Upper lobe of right lung (tissue), 1 donor: ENCODE measurements at regions not wholly inside any gene's neighbourhood (a gene's known extent, or its start where the extent isn't known, plus 50 kb on each side); places are given as distances from the start of the nearest gene placed in this dataset.

Source experiments
- ATAC-seq: fragments of 200-7000 bp; cut with Tn5 transposase; one replicate; pipeline ENCODE4 v1.9.1; 2020; ENCODE audit warnings: mild to moderate bottlenecking, moderate library complexity
- DNase-seq: peaks from one replicate; pipeline ENCODE4 v3.0.0-alpha.2; 2020
- H3K27ac ChIP-seq: fragments of 200-600 bp; one replicate; pipeline ENCODE4 v1.8.0; 2022
- H3K27me3 ChIP-seq: fragments of 200-600 bp; one replicate; pipeline ENCODE4 v1.8.0; 2022; ENCODE audit warnings: mild to moderate bottlenecking
- H3K36me3 ChIP-seq: fragments of 200-600 bp; one replicate; pipeline ENCODE4 v1.8.0; 2022
- H3K4me1 ChIP-seq: fragments of 200-600 bp; one replicate; pipeline ENCODE4 v1.8.0; 2022
- H3K4me3 ChIP-seq: fragments of 200-600 bp; one replicate; pipeline ENCODE4 v1.8.0; 2022; ENCODE audit warnings: mild to moderate bottlenecking
- H3K9me3 ChIP-seq: fragments of 200-600 bp; one replicate; pipeline ENCODE4 v1.8.0; 2022
- intact Hi-C: fragments of 100-400 bp; cut with DNase I; formaldehyde crosslinking; loops from one replicate; pipeline ENCODE4 v1.11.0; 2022
- TF ChIP-seq, protein P1 (sequence below): fragments of 200-600 bp; IDR thresholded peaks from one replicate; pipeline ENCODE4 v1.8.0; 2022; ENCODE audit warnings: antibody characterized with exemption
- donor health status: DM: no; HTN: yes; CAD: no; lungs with severe emphysema.

DNA sequence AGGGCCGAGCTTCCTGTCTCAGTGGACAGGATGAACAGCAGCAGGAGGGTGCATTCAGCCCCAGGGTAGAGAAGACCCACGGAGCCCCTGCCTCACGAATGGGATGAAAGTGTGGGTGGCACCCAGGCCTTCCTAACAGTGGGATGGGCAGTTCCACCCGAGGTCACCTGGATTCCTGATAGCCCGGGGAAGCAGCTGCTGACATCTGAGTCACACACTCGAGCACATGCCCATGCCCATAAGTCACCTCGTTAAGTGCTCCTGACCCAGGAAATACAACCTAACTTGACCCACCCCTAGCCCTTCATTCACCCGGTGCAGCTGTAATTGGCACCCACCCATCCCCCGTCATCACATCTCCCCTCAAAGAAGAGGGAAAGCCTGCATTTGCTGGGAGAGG is 85.3 kb upstream of the FOXF1 start:
- H3K27me3 ChIP-seq, result no peaks in the 10 kb centered on the region
- H3K4me1 ChIP-seq, result no peaks in the 10 kb centered on the region
- H3K27ac ChIP-seq, result no peak overlapping the region
- H3K4me3 ChIP-seq, result no peak overlapping the region
- H3K36me3 ChIP-seq, result no peaks in the 10 kb centered on the region
- TF ChIP-seq, protein P1, sequence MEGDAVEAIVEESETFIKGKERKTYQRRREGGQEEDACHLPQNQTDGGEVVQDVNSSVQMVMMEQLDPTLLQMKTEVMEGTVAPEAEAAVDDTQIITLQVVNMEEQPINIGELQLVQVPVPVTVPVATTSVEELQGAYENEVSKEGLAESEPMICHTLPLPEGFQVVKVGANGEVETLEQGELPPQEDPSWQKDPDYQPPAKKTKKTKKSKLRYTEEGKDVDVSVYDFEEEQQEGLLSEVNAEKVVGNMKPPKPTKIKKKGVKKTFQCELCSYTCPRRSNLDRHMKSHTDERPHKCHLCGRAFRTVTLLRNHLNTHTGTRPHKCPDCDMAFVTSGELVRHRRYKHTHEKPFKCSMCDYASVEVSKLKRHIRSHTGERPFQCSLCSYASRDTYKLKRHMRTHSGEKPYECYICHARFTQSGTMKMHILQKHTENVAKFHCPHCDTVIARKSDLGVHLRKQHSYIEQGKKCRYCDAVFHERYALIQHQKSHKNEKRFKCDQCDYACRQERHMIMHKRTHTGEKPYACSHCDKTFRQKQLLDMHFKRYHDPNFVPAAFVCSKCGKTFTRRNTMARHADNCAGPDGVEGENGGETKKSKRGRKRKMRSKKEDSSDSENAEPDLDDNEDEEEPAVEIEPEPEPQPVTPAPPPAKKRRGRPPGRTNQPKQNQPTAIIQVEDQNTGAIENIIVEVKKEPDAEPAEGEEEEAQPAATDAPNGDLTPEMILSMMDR, result no peak
- ATAC-seq (no peak), DNase-seq (no peak)
- intact Hi-C loops, result no loop called here
- no peaks in the 10 kb centered on the region for H3K9me3 ChIP-seq

DNA sequence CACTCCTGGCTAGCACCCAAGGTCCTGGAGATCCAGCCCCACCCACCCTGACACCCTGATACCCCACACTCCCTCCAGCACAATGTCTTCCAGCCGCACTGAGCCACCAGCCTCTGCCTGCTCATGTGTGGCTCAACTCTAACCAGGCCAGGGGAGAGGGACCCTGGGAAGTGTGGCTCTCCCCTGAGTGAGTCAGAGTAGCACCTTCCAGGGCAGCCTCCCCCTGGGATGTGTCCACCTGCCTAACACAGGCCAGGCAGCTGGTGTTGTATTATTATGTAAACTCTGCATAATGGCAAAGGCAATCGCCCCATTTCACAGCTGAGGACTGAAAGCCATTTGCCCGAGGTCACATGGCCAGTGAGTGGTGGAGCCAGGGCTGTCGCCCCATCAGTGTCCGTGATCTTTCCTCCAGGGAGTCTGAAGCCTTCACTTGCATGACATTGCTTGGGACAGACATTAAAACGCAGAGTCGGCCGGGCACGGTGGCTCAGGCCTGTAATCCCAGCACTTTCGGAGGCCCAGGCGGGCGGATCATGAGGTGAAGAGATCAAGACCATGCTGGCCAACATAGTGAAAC is 84.2 kb upstream of the FOXF1 start:
- TF ChIP-seq, protein P1, result no peak
- DNase-seq (no peak), ATAC-seq (peak; percentile 15)
- Histone ChIP-seq H3K27me3 (no peaks in the 10 kb centered on the region), H3K36me3 (no peaks in the 10 kb centered on the region), H3K9me3 (no peaks in the 10 kb centered on the region), H3K27ac (no peak overlapping the region), H3K4me3 (no peak overlapping the region), H3K4me1 (no peaks in the 10 kb centered on the region)
- intact Hi-C loops, result no loop called here

DNA sequence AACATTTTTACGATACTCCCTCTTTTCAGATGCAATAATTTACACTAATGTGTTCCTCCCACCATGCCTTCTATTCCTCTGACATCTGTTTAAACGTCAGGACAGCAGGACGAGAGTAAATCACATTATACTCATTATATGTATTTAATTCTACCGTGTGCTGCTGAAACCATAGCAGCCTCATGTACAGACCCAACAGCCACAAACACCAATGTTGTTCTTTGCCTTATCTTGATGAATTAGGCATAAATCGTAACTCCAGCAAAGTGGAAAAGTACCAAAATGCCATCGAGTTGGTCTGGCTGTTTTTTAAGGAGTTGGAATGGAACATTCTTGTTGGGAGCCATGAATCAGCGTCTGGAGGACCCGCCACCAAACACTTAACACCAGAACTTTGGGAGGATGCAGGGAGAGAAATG is 82.9 kb upstream of the FOXF1 start:
- Histone ChIP-seq H3K4me1 (no peaks in the 10 kb centered on the region), H3K27ac (no peak overlapping the region), H3K4me3 (no peak overlapping the region), H3K27me3 (no peaks in the 10 kb centered on the region), H3K36me3 (no peaks in the 10 kb centered on the region), H3K9me3 (no peaks in the 10 kb centered on the region)
- DNase-seq (no peak), ATAC-seq (no peak)
- TF ChIP-seq, protein P1, result no peak
- intact Hi-C loops, result no loop called here

DNA sequence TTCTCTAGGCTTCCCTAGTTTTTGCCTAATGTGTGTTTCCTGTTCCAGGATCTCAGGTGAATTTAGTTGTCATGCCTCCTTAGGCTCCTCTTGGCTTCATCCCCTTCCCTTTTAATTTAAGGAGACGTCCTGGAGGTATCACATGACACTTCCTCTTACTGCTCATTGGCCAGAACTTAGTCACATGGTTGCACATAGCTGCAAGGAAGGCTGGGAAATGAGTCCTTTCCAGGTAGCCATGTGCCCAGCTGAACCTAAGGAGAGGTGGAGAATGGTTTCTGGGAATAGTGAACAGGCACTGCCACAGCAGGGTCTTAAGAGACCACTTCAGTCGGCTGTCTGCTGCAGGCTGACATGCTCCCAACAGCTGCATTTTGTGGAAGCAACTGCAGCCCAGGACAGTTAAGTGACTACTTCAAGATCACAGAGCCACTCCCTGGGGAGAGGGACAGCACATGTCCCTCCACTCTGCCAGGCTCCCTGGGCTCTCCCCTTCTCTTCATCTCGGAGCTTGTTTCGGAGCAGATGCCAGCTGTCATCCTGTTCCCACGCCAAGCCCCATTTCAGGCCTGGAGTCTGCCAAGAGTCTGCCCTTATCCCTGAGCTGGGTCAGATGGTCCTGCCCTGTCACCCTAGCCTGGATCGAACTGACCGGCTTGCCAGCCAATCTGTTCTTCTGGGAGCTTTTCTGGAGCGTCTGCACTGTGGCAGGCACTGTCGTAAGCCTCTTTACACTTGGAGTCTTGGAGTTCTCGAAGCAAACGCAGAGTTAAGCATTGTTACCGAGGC is 81.4 kb upstream of the FOXF1 start:
- Histone ChIP-seq H3K27me3 (no peaks in the 10 kb centered on the region), H3K9me3 (no peaks in the 10 kb centered on the region), H3K27ac (no peak overlapping the region), H3K4me3 (no peak overlapping the region), H3K36me3 (no peaks in the 10 kb centered on the region), H3K4me1 (no peaks in the 10 kb centered on the region)
- TF ChIP-seq, protein P1, result no peak
- ATAC-seq, result no peak
- DNase-seq, result no peak
- intact Hi-C loops, result no loop called here

DNA sequence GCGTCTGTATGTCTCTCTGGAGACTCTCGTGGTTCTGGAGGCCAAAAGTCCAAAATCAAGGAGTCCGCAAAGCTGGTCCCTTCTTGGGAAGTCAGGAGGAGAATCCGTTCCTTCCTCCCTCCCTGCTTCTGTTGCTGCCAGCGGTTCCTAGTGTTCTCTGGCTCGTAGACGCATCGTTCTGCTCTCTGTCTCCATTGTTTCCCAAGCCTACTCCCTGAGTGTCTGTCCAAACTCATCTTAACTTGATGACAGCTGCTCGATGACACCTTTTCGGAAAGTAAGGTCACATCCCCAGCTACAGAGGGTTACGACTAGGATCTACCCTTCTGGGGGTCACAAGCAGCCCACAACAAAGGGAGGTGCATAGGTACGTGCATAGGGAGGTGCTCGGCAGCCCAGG is 80.7 kb upstream of the FOXF1 start:
- Histone ChIP-seq H3K4me3 (no peak overlapping the region), H3K4me1 (no peaks in the 10 kb centered on the region), H3K9me3 (no peaks in the 10 kb centered on the region), H3K27me3 (no peaks in the 10 kb centered on the region), H3K27ac (no peak overlapping the region), H3K36me3 (no peaks in the 10 kb centered on the region)
- TF ChIP-seq, protein P1, result no peak
- intact Hi-C loops, result no loop called here
- DNase-seq, result no peak
- ATAC-seq, result no peak
